HG03520 (cell line): ENCODE measurements at regions not wholly inside any gene's neighbourhood (a gene's known extent, or its start where the extent isn't known, plus 50 kb on each side); places are given as distances from the start of the nearest gene placed in this dataset.
"Not testable (repeated sequence)": the region's sequence is repeated elsewhere in the genome, so short reads cannot be mapped to it uniquely, and the experiment has no call there.

Experiments used
- ATAC-seq: cut with Tn5 transposase; IDR thresholded peaks from one replicate; pipeline ENCODE4 v1.9.1; 2021; ENCODE audit warnings: mild to moderate bottlenecking, moderate library complexity; ENCODE audit not compliant: unreplicated experiment

DNA sequence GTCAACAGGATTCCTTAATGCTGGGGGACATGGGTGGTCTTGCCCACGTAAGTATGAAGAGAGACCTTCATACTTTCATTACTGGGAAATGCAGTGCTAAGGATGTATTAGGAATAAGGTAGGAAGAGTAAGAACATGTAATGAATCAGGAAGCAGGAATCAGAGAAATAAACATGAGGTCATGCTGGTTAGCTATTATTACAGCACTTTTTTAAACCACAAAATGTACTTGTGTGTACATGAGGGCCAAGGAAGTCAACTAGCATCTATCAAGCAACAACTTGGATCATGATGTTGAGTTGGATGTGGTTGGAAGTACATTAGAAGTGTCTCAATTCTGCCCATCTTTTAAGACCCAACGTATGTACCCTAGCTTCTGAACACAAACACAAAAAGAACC is 63.5 kb upstream of the E2F3 start:
- no peak for ATAC-seq

DNA sequence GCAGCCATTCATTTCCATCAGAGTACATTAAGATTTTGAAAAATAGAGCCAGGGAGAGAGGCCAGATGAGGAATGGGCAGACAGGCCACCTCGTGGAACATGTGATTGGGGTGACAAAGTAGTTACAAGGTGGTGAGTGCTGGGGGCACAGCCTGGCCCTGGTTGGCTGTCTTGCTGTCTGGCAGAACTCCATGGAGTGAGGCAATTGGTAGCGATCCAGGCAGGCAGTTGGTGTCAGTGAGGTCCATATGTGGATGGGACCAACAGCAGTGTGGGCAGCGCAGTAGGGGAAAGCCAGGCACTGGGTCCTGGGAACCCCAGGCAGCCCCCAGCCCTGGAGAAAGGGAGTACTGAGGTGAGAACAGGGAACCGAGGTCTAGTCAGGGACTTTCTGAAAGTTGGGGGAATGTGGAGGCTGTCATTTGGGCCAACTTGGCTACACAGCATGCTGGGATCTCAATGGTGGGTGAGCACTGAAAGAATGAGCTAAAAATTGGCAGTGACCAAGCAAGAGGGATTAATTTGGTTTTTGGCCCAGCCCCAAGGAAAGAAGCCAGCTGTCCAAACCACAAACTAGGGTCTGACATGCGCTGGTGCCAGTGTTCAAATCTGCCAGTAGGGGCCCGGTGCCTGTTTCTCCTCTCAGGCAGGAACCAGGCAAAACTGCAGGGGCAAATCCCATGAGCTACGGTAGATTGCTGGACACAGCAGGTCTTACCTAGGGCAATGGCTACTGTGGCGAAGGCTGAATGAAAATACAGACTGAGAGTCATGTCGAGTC is 61.4 kb upstream of the E2F3 start:
- no peak for ATAC-seq

DNA sequence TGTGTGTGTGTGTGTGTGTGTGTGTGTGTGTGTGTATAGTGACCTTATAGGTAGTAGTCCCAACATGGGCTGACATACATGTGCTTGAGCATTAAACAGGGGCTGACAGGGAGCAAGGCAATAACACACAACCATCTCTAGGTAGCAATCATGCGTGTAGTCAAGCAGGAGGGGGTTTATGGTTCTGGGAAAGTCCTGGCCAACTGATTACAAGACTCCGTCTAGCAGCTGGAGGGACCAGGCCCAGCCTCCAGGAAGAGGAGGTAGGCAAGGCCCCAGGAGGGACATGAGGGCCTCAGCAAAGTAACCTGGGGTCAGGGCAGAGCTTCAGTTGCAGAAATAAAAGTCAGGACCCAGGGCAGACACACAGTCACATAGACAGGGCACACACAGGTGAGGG is 60.6 kb upstream of the E2F3 start:
- no peak for ATAC-seq

DNA sequence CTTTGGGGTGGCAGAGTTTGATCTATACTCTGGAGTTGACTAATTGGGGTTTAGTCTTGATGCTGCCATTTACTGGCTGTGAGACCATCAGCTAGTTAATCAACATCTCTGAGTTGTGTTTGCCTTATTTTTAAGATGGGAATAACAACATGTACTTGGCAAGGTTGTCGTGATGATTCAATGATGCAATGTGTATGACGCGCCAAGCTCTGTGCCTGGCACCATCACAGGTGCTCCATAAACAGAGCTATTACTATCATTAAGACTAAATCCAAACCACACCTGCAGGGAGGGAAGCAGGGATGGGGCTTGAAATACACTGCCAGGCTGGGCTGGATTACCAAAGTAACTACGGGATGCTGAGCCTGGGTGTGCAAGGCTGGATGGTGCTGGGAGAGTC is 60.1 kb upstream of the E2F3 start:
- ATAC-seq, result no peak

DNA sequence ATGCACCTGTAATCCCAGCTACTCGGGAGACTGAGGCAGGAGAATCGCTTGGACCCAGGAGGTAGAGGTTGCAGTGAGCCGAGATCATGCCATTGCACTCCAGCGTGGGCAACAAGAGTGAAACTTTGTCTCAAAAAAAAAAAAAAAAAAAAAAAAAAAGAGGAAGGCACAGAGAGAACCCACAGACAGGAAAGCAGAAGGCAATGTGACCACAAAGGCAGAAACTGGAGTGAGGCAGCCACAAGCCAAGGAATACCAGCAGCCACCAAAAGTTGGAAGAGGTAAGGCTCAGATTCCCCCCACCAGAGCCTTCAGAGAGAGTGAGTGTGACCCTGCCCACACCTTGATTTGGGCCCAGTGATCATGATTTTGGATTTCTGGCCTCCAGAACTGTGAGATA is 54.7 kb upstream of the E2F3 start:
- ATAC-seq, result not testable (repeated sequence)

DNA sequence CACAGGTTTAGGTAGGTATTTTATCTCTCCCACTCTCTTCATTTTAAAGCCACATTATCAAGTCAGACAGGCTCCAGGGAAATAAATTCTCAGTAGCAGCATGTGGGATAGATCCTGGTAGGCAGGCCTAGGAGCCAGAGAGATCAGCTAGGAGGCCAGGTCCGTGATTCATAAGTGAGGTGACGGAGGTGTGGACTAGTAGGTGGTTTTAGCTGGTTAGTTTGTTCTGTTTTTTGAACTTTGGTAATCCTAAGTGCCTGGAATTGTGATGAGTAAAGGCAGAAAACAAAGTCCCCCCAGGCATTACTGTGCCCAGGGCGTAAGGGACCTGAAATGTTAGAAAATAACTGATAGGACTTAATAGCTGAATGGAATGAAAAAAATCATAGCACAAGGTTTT is 53.6 kb upstream of the E2F3 start:
- ATAC-seq, result no peak

DNA sequence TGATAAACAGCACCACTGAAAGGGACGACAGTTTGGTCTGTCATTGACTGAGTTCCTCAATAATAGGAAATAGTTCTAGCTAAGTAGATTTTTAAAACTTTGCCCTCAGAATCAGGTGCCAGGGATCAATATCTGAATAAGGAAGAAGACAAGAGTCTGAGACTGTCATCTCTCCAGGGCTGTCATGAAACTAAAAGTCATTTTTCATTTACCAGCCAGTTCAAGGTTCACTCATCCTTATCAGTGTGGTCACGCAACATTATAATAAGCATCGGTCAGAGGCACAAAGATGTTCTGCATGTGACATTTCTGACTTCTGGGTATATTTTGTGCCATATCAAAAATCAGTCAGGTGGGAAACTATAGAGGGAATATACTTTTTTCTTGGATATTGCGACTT is 52.5 kb upstream of the E2F3 start:
- no peak for ATAC-seq

DNA sequence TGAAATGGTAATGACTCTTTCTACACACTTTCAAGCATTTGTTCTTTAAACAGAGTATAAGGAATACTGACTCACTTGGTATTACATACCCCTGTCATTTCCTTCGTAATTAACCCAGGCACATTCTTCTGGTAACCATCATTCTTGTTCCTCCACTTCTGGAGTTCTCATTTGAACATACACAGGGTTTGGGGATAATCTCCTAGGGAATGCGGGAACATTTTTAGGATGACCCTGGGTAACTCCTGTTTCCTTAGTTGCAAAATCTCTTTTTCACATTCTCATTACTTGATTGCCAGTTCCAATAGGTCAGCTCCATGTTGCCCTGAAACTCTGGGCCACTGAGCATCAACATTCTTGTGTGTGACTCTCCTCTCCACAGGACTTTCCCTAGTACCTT is 51.5 kb upstream of the E2F3 start:
- no peak for ATAC-seq

DNA sequence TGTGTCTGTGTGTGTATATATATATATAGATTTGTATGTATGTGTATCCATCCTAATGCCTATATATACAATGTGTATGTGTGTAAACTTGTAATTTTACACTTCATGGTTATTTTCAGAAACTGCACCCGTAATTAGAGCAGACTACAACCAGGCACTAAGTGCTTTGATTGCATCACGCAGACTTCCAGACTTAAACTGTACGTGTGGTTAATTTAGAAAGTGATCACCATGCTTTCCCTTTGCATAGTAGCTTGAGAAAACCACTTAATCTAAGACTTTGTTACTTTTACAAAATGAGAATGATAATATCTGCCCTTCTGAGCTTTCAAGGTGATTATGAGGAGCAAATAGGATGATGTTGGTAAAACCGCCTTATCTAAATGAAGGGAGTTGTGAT is 50.1 kb upstream of the E2F3 start:
- ATAC-seq, result no peak
